Esophagus squamous epithelium (tissue), 5 donors: ENCODE measurements at regions not wholly inside any gene's neighbourhood (a gene's known extent, or its start where the extent isn't known, plus 50 kb on each side); places are given as distances from the start of the nearest gene placed in this dataset.

Experiments
- DNase-seq: peaks from one replicate; lab custom pipeline; 2025; lab: John Stamatoyannopoulos, UW
- H3K27ac ChIP-seq, 4 donors: fragments of 200-600 bp; sonication (generic); one replicate each; pipeline ENCODE4 v1.5.1; 2016 to 2019; ENCODE audit warnings: mild to moderate bottlenecking in 1 of 4
- H3K27me3 ChIP-seq, 4 donors: fragments of 200-600 bp; sonication (generic); 1 replicate in 3 of 4; 2 replicates in 1 of 4; pipeline versions ENCODE4 v1.5.1 to v1.6.0; 2017 to 2021; ENCODE audit warnings: antibody characterized with exemption in 1 of 4
- H3K36me3 ChIP-seq, 3 donors: fragments of 200-600 bp; sonication (generic); one replicate each; pipeline ENCODE4 v1.5.1; 2016 to 2019
- H3K4me1 ChIP-seq, 3 donors: fragments of 200-600 bp; sonication (generic); one replicate each; pipeline ENCODE4 v1.5.1; 2017 to 2019
- H3K4me3 ChIP-seq, 4 donors: fragments of 200-600 bp; sonication (generic); 1 replicate in 3 of 4; 2 replicates in 1 of 4; pipeline ENCODE4 v1.5.1; 2016 to 2019; ENCODE audit warnings: mild to moderate bottlenecking in 2 of 4, moderate library complexity in 1 of 4
- H3K9me3 ChIP-seq, 3 donors: fragments of 200-600 bp; sonication (generic); one replicate each; pipeline ENCODE4 v1.5.1; 2016 to 2019
- CTCF ChIP-seq, 6 experiments: fragments of 450-650 bp in 4 of 6; fragments of 200-600 bp in 2 of 6; sonication (generic) in 2 of 6; IDR thresholded peaks; one replicate each; pipeline ENCODE4 v1.5.1; 2016 to 2019; ENCODE audit warnings: antibody characterized with exemption in 6 of 6, mild to moderate bottlenecking in 4 of 6, moderate library complexity in 4 of 6
- POLR2A ChIP-seq, 4 donors: fragments of 450-650 bp; IDR thresholded peaks; one replicate each; pipeline ENCODE4 v1.6.1; 2017; ENCODE audit warnings: antibody characterized with exemption in 4 of 4, mild to moderate bottlenecking in 4 of 4, moderate library complexity in 3 of 4
- WGBS, 2 donors: methylation state at CpG; one replicate each; pipeline ENCODE4 v1.1.5; 2018; 5-methylcytosine and 5-hydroxymethylcytosine counted together
- intact Hi-C: fragments of 100-400 bp; cut with DNase I; formaldehyde crosslinking; loops from one replicate; pipeline ENCODE4 v1.15.0; 2022
- donor health status: DM: yes; HTN: yes; CAD: no.

- H3K4me1 ChIP-seq, result no peaks in the 10 kb centered on the region
- intact Hi-C loops, result no loop called here
- no peak overlapping the region for H3K27ac ChIP-seq
- no peak for DNase-seq
- H3K27me3 ChIP-seq, result no peaks in the 10 kb centered on the region
- WGBS, 2 donors, result 61 to 64% methylated on average over 2 of the region's 2 CpGs
- TF ChIP-seq POLR2A (IDR thresholded peaks at IDR 0.05) (no peak), CTCF (IDR thresholded peaks at IDR 0.05) (no peak)
- no peaks in the 10 kb centered on the region for H3K9me3 ChIP-seq
- no peaks in the 10 kb centered on the region for H3K36me3 ChIP-seq
- no peak overlapping the region for H3K4me3 ChIP-seq
These were observed 446.7 kb upstream of the GRAMD2B start for GRCh38 chr5:125976421-125977000.

- H3K27me3 ChIP-seq, result no peaks in the 10 kb centered on the region
- intact Hi-C loops, result no loop called here
- no peak overlapping the region for H3K4me3 ChIP-seq
- no peaks in the 10 kb centered on the region for H3K36me3 ChIP-seq
- TF ChIP-seq CTCF (IDR thresholded peaks at IDR 0.05), result no peak
- TF ChIP-seq POLR2A (IDR thresholded peaks at IDR 0.05), result no peak
- WGBS, 2 donors, result 42 to 50% methylated on average over 3 of the region's 3 CpGs
- DNase-seq, result no peak
- H3K4me1 ChIP-seq, result no peaks in the 10 kb centered on the region
- no peak overlapping the region for H3K27ac ChIP-seq
- no peaks in the 10 kb centered on the region for H3K9me3 ChIP-seq
These were observed 445.2 kb upstream of the GRAMD2B start for GRCh38 chr5:125978015-125978414.

GRCh38 chr5:125979636-125980035 is 443.6 kb upstream of the GRAMD2B start:
- Histone ChIP-seq H3K4me3 (no peak overlapping the region), H3K4me1 (no peaks in the 10 kb centered on the region), H3K27ac (no peak overlapping the region), H3K9me3 (no peaks in the 10 kb centered on the region), H3K27me3 (no peaks in the 10 kb centered on the region), H3K36me3 (no peaks in the 10 kb centered on the region)
- DNase-seq, result no peak
- TF ChIP-seq POLR2A (IDR thresholded peaks at IDR 0.05) (no peak), CTCF (IDR thresholded peaks at IDR 0.05) (no peak)
- 82% methylated on average over 4 of the region's 4 CpGs for WGBS, 2 donors
- intact Hi-C loops, result no loop called here

- no peaks in the 10 kb centered on the region for H3K36me3 ChIP-seq
- no peaks in the 10 kb centered on the region for H3K9me3 ChIP-seq
- TF ChIP-seq POLR2A (IDR thresholded peaks at IDR 0.05), result no peak
- TF ChIP-seq CTCF (IDR thresholded peaks at IDR 0.05), result no peak
- no peak overlapping the region for H3K27ac ChIP-seq
- no peak overlapping the region for H3K4me3 ChIP-seq
- H3K4me1 ChIP-seq, result no peaks in the 10 kb centered on the region
- no peaks in the 10 kb centered on the region for H3K27me3 ChIP-seq
- no peak for DNase-seq
- intact Hi-C loops, result no loop called here
These were observed 442.2 kb upstream of the GRAMD2B start for GRCh38 chr5:125981016-125981415.

- TF ChIP-seq POLR2A (IDR thresholded peaks at IDR 0.05) (no peak), CTCF (IDR thresholded peaks at IDR 0.05) (no peak)
- Histone ChIP-seq H3K4me1 (no peaks in the 10 kb centered on the region), H3K4me3 (no peak overlapping the region), H3K36me3 (no peaks in the 10 kb centered on the region), H3K27me3 (no peaks in the 10 kb centered on the region), H3K27ac (no peak overlapping the region), H3K9me3 (no peaks in the 10 kb centered on the region)
- no peak for DNase-seq
- intact Hi-C loops, result no loop called here
- 70 to 100% methylated on average over 2 of the region's 2 CpGs for WGBS, 2 donors
These were observed 435.4 kb upstream of the GRAMD2B start for GRCh38 chr5:125987677-125988255.
